ENCODE measurements at regions not wholly inside any gene's neighbourhood (a gene's known extent, or its start where the extent isn't known, plus 50 kb on each side); places are given as distances from the start of the nearest gene placed in this dataset.
A peak's percentile ranks its signal among the peaks of the same experiment; 100 is the strongest.

- Histone ChIP-seq H3K36me3 (ENCODE audit: control insufficient read depth, insufficient read depth, low read length) (no peaks in the 10 kb centered on the region), H3K9me3 (ENCODE audit: control insufficient read depth, insufficient read depth, low read depth, low read length) (no peaks in the 10 kb centered on the region), H3K79me2 (ENCODE audit: control insufficient read depth, insufficient read depth, low read length) (no peaks in the 10 kb centered on the region), H3K27me3 (ENCODE audit: control insufficient read depth, insufficient read depth, low read length) (no peaks in the 10 kb centered on the region), H3K27ac (ENCODE audit: insufficient read depth, low read length) (no peak overlapping the region), H3K9ac (ENCODE audit: insufficient read depth, low read length) (no peak overlapping the region), H4K20me1 (ENCODE audit: control insufficient read depth, extremely low read depth, insufficient read depth, low read length) (no peaks in the 10 kb centered on the region), H3K4me2 (ENCODE audit: extremely low read depth, insufficient read depth, low read length) (no peak overlapping the region), H2AFZ (ENCODE audit: low read length) (no peak overlapping the region), H3K4me3 (replicated peaks in 1 of 4; ENCODE audit: control extremely low read depth in 1 of 4, insufficient read depth in 1 of 4, low read depth in 3 of 4, low read length in 4 of 4) (no peak overlapping the region), H3K4me1 (ENCODE audit: control insufficient read depth, extremely low read depth, insufficient read depth, low read length) (no peaks in the 10 kb centered on the region)
- DNase-seq (ENCODE audit: low read depth in 2 of 2): peak in 1 of 2 donors; percentile 1
- no peak for TF ChIP-seq EZH2 (IDR thresholded peaks at IDR 0.05; ENCODE audit: low read length, missing control alignments)
- no peak for TF ChIP-seq CTCF (conservative IDR thresholded peaks at IDR 0.05 in 1 of 2, IDR thresholded peaks at IDR 0.05 in 1 of 2; ENCODE audit: low read depth in 1 of 2, low read length in 2 of 2)
Measured at GRCh38 chr5:8176101-8176693, 307.2 kb downstream of the MTRR start.

- Histone ChIP-seq H3K9me3 (ENCODE audit: control insufficient read depth, insufficient read depth, low read depth, low read length) (no peaks in the 10 kb centered on the region), H2AFZ (ENCODE audit: low read length) (no peak overlapping the region), H3K79me2 (ENCODE audit: control insufficient read depth, insufficient read depth, low read length) (no peaks in the 10 kb centered on the region), H3K9ac (ENCODE audit: insufficient read depth, low read length) (no peak overlapping the region), H3K27me3 (ENCODE audit: control insufficient read depth, insufficient read depth, low read length) (no peaks in the 10 kb centered on the region), H4K20me1 (ENCODE audit: control insufficient read depth, extremely low read depth, insufficient read depth, low read length) (no peaks in the 10 kb centered on the region), H3K4me2 (ENCODE audit: extremely low read depth, insufficient read depth, low read length) (no peak overlapping the region), H3K4me3 (replicated peaks in 1 of 4; ENCODE audit: control extremely low read depth in 1 of 4, insufficient read depth in 1 of 4, low read depth in 3 of 4, low read length in 4 of 4) (no peak overlapping the region), H3K4me1 (ENCODE audit: control insufficient read depth, extremely low read depth, insufficient read depth, low read length) (no peaks in the 10 kb centered on the region), H3K27ac (ENCODE audit: insufficient read depth, low read length) (no peak overlapping the region), H3K36me3 (ENCODE audit: control insufficient read depth, insufficient read depth, low read length) (no peaks in the 10 kb centered on the region)
- peak in 1 of 2 donors; percentile 5 for DNase-seq (ENCODE audit: low read depth in 2 of 2)
- TF ChIP-seq CTCF (conservative IDR thresholded peaks at IDR 0.05 in 1 of 2, IDR thresholded peaks at IDR 0.05 in 1 of 2; ENCODE audit: low read depth in 1 of 2, low read length in 2 of 2): peak; percentile 68 to 86
- no peak for TF ChIP-seq EZH2 (IDR thresholded peaks at IDR 0.05; ENCODE audit: low read length, missing control alignments)
Measured at GRCh38 chr5:8184455-8185063, 315.6 kb downstream of the MTRR start.

GRCh38 chr5:8185852-8186251 is 316.9 kb downstream of the MTRR start:
- H3K4me2 ChIP-seq (ENCODE audit: extremely low read depth, insufficient read depth, low read length): no peak overlapping the region
- H3K79me2 ChIP-seq (ENCODE audit: control insufficient read depth, insufficient read depth, low read length): no peaks in the 10 kb centered on the region
- H2AFZ ChIP-seq (ENCODE audit: low read length): no peak overlapping the region
- no peaks in the 10 kb centered on the region for H3K27me3 ChIP-seq (ENCODE audit: control insufficient read depth, insufficient read depth, low read length)
- DNase-seq (ENCODE audit: low read depth in 2 of 2): no peak
- H3K9me3 ChIP-seq (ENCODE audit: control insufficient read depth, insufficient read depth, low read depth, low read length): no peaks in the 10 kb centered on the region
- H3K36me3 ChIP-seq (ENCODE audit: control insufficient read depth, insufficient read depth, low read length): no peaks in the 10 kb centered on the region
- no peak overlapping the region for H3K9ac ChIP-seq (ENCODE audit: insufficient read depth, low read length)
- H4K20me1 ChIP-seq (ENCODE audit: control insufficient read depth, extremely low read depth, insufficient read depth, low read length): no peaks in the 10 kb centered on the region
- no peak overlapping the region for H3K27ac ChIP-seq (ENCODE audit: insufficient read depth, low read length)
- TF ChIP-seq CTCF (conservative IDR thresholded peaks at IDR 0.05 in 1 of 2, IDR thresholded peaks at IDR 0.05 in 1 of 2; ENCODE audit: low read depth in 1 of 2, low read length in 2 of 2) (no peak), EZH2 (IDR thresholded peaks at IDR 0.05; ENCODE audit: low read length, missing control alignments) (no peak)
- no peak overlapping the region for H3K4me3 ChIP-seq (replicated peaks in 1 of 4; ENCODE audit: control extremely low read depth in 1 of 4, insufficient read depth in 1 of 4, low read depth in 3 of 4, low read length in 4 of 4)
- no peaks in the 10 kb centered on the region for H3K4me1 ChIP-seq (ENCODE audit: control insufficient read depth, extremely low read depth, insufficient read depth, low read length)

Data from fibroblast of lung (primary cell).